ENCODE measurements at regions not wholly inside any gene's neighbourhood (a gene's known extent, or its start where the extent isn't known, plus 50 kb on each side); places are given as distances from the start of the nearest gene placed in this dataset.
A peak's percentile ranks its signal among the peaks of the same experiment; 100 is the strongest.
"Not testable (repeated sequence)": the region's sequence is repeated elsewhere in the genome, so short reads cannot be mapped to it uniquely, and the experiment has no call there.

- H2AFZ ChIP-seq (ENCODE audit: low read length), result no peak overlapping the region
- H3K79me2 ChIP-seq (ENCODE audit: low read length), result no peaks in the 10 kb centered on the region
- no peak overlapping the region for H3K4me2 ChIP-seq (ENCODE audit: low read depth, low read length)
- no peaks in the 10 kb centered on the region for H3K9me2 ChIP-seq (replicated peaks; ENCODE audit: insufficient read depth, low read length)
- H3K9me3 ChIP-seq (replicated peaks; ENCODE audit: insufficient read depth, low read length), result no peaks in the 10 kb centered on the region
- no peaks in the 10 kb centered on the region for H3K27me3 ChIP-seq (replicated peaks; ENCODE audit: insufficient read depth, low read length)
- TF ChIP-seq EZH2phosphoT487 (IDR thresholded peaks at IDR 0.05; ENCODE audit: low read length), result no peak
- no peak for TF ChIP-seq CTCF (IDR thresholded peaks at IDR 0.05; ENCODE audit: low read length)
- TF ChIP-seq EZH2 (optimal IDR thresholded peaks at IDR 0.05; ENCODE audit: low read depth, low read length), result no peak
- peak; percentile 59 for DNase-seq
- H3K9ac ChIP-seq (ENCODE audit: low read length), result no peak overlapping the region
- H3K27ac ChIP-seq (ENCODE audit: low read length), result no peak overlapping the region
- H3K4me3 ChIP-seq (ENCODE audit: low read length), result no peak overlapping the region
- H3K4me1 ChIP-seq (ENCODE audit: low read length), result no peaks in the 10 kb centered on the region
- H4K20me1 ChIP-seq (ENCODE audit: insufficient read depth, low read length), result no peaks in the 10 kb centered on the region
- no peaks in the 10 kb centered on the region for H3F3A ChIP-seq (ENCODE audit: insufficient read depth, low read length)
- H3K36me3 ChIP-seq (replicated peaks; ENCODE audit: insufficient read depth, low read length), result no peaks in the 10 kb centered on the region
Measured at GRCh38 chr10:64795847-64796246, 1274.6 kb downstream of the REEP3 start.

- Histone ChIP-seq H3K9me3 (replicated peaks; ENCODE audit: insufficient read depth, low read length) (no peaks in the 10 kb centered on the region), H3F3A (ENCODE audit: insufficient read depth, low read length) (no peaks in the 10 kb centered on the region), H4K20me1 (ENCODE audit: insufficient read depth, low read length) (no peaks in the 10 kb centered on the region), H3K4me2 (ENCODE audit: low read depth, low read length) (no peak overlapping the region), H2AFZ (ENCODE audit: low read length) (no peak overlapping the region), H3K27me3 (replicated peaks; ENCODE audit: insufficient read depth, low read length) (no peaks in the 10 kb centered on the region), H3K4me3 (ENCODE audit: low read length) (no peak overlapping the region), H3K9ac (ENCODE audit: low read length) (no peak overlapping the region), H3K9me2 (replicated peaks; ENCODE audit: insufficient read depth, low read length) (no peaks in the 10 kb centered on the region), H3K36me3 (replicated peaks; ENCODE audit: insufficient read depth, low read length) (no peaks in the 10 kb centered on the region), H3K27ac (ENCODE audit: low read length) (no peak overlapping the region), H3K79me2 (ENCODE audit: low read length) (no peaks in the 10 kb centered on the region), H3K4me1 (ENCODE audit: low read length) (no peaks in the 10 kb centered on the region)
- no peak for DNase-seq
- no peak for TF ChIP-seq CTCF (IDR thresholded peaks at IDR 0.05; ENCODE audit: low read length)
- no peak for TF ChIP-seq EZH2 (optimal IDR thresholded peaks at IDR 0.05; ENCODE audit: low read depth, low read length)
- TF ChIP-seq EZH2phosphoT487 (IDR thresholded peaks at IDR 0.05; ENCODE audit: low read length), result no peak
Measured at GRCh38 chr10:64798297-64798696, 1277.1 kb downstream of the REEP3 start.

GRCh38 chr10:64808233-64808632 lies 1287.0 kb downstream of the REEP3 start:
- not testable (repeated sequence) for H4K20me1 ChIP-seq (ENCODE audit: insufficient read depth, low read length); H3K27me3 ChIP-seq (replicated peaks; ENCODE audit: insufficient read depth, low read length); H3K9me3 ChIP-seq (replicated peaks; ENCODE audit: insufficient read depth, low read length); H3K9ac ChIP-seq (ENCODE audit: low read length); H3K4me3 ChIP-seq (ENCODE audit: low read length); H3K4me2 ChIP-seq (ENCODE audit: low read depth, low read length); H3F3A ChIP-seq (ENCODE audit: insufficient read depth, low read length); H3K9me2 ChIP-seq (replicated peaks; ENCODE audit: insufficient read depth, low read length); H3K4me1 ChIP-seq (ENCODE audit: low read length); H3K27ac ChIP-seq (ENCODE audit: low read length); DNase-seq; H2AFZ ChIP-seq (ENCODE audit: low read length); H3K36me3 ChIP-seq (replicated peaks; ENCODE audit: insufficient read depth, low read length); H3K79me2 ChIP-seq (ENCODE audit: low read length)

DNA sequence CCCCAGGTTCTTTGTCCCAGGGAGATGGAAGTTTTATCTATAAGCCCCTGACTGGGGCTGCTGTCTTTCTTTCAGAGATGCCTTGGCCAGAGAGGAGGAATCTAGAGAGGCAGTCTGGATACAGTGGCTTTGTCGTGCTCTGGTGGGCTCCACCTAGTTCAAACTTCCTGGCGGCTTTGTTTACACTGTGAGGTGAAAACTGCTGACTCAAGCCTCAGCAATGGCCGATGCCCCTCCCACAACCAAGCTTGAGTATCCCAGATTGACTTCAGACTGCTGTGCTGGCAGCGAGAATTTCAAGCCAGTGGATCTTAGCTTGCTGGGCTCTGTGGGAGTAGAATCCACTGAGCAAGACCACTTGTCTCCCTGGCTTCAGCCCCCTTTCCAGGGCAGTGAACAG lies 1288.8 kb downstream of the REEP3 start:
- not testable (repeated sequence) for H3K4me3 ChIP-seq (ENCODE audit: low read length); H2AFZ ChIP-seq (ENCODE audit: low read length); DNase-seq; H3K9ac ChIP-seq (ENCODE audit: low read length); H3K4me1 ChIP-seq (ENCODE audit: low read length); H3K36me3 ChIP-seq (replicated peaks; ENCODE audit: insufficient read depth, low read length); H3K9me2 ChIP-seq (replicated peaks; ENCODE audit: insufficient read depth, low read length); H4K20me1 ChIP-seq (ENCODE audit: insufficient read depth, low read length); H3K4me2 ChIP-seq (ENCODE audit: low read depth, low read length); H3K27me3 ChIP-seq (replicated peaks; ENCODE audit: insufficient read depth, low read length); H3K9me3 ChIP-seq (replicated peaks; ENCODE audit: insufficient read depth, low read length); H3F3A ChIP-seq (ENCODE audit: insufficient read depth, low read length); H3K79me2 ChIP-seq (ENCODE audit: low read length); H3K27ac ChIP-seq (ENCODE audit: low read length)

Measured in MM.1S (cell line).